SK-MEL-5 (cell line): ENCODE measurements at regions not wholly inside any gene's neighbourhood (a gene's known extent, or its start where the extent isn't known, plus 50 kb on each side); places are given as distances from the start of the nearest gene placed in this dataset.
"Not testable (repeated sequence)": the region's sequence is repeated elsewhere in the genome, so short reads cannot be mapped to it uniquely, and the experiment has no call there.

Experiments
- DNase-seq: peaks from one replicate; pipeline ENCODE4 v3.0.0-alpha.2; 2016; ENCODE audit warnings: low read depth, low spot score
- in situ Hi-C: cut with HindIII; loops from 2 replicates; pipeline ENCODE4 v1.10.0; 2016; ENCODE audit warnings: low sequenced_read_pairs, high pct_unique_total_duplicates, low pct_unique_long_range_greater_than_20kb

DNA sequence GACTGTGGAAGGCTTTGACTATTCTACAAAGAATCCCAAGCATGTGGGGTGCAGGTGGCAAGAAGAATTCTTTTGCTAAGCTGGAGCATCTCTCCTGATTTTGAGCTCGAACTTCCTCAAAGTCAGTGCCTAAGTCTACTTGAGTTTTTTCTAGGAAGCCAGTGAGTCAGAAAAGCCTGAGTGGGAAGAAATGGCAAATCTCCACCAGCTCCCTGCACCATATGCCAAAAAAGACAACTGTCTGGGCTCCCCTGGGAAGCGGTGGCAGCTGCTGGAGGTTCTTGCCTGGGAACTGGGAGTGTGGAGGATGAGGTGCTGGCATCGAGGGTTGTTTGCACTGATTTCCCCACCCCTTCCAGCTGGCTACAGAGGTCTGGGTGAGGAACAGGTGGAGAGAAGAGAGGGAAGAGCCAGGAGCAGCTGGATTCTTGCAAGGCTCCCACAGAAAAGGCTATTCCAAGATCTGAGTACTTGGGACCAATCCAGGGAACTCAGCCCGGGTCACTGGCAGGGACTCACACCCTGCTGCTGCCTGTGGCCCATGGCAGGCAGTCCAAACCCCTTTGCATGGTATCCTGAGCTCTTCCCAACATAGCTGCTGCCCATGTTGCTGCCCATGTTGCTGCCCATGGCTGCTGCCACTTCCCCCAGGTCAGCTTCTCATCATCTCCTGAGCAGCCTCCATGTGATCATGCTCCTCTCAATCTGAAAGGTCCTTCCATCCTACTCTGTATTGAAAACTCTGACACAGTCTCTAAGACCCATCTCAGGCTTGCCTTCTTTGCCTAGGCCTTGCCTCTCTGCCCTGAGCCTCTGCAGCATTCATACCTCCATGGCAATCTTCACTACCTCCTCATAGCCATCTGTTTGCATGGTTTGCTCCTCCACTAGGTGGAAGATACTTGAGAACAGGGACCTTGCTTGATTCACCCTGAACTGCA lies 128.3 kb upstream of the SPATS2L start:
- in situ Hi-C loops = no loop called here
- no peak for DNase-seq

GRCh38 chr2:200179151-200179550 lies 127.3 kb upstream of the SPATS2L start:
- in situ Hi-C loops = no loop called here
- no peak for DNase-seq

GRCh38 chr2:200180943-200181342 lies 125.5 kb upstream of the SPATS2L start:
- in situ Hi-C loops = no loop called here
- DNase-seq = no peak

DNA sequence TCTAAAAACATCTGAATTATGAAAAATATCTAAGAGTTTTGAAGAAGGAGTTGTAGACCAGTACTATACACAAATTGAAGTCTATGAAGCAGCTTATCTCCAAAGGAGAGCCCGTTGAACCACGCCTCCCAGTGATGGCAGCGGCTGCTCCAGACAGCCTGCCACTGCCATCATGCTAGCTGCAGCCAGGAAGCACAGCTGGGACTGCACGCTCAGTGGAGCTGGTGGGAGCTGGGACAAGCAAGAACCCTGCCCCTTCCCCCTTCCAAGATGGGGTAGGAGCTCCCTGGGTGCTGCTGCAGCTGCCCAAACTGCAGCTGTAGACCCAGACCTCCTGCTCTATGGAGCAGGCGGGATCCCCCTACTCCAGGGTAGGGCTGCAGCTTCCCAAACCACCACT lies 124.7 kb upstream of the SPATS2L start:
- in situ Hi-C loops = no loop called here
- DNase-seq = no peak

GRCh38 chr2:200184748-200185627 lies 121.5 kb upstream of the SPATS2L start:
- DNase-seq = no peak
- in situ Hi-C loops = no loop called here

DNA sequence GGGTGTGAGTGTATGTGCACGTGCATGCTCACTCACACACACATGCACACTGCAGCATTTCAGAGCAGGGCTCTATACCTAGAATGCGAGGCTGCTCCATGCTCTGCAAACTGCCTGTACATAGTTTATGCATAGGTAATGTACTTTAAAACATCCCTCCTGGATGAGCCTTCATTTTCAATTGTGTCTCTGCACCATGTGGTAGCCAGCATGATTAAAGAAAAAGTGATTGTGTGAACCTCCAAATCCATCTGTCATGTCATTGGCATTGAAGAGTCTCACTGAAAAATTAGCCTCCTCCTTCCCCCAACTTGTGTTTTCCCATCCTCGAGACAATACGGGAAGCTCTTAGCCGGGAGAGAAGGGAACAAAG lies 120.9 kb upstream of the SPATS2L start:
- in situ Hi-C loops = no loop called here

GRCh38 chr2:200186002-200186401 lies 120.5 kb upstream of the SPATS2L start:
- no peak for DNase-seq
- in situ Hi-C loops = no loop called here

More for the DNA sequence above, 120.9 kb upstream of the SPATS2L start:
- DNase-seq = no peak

GRCh38 chr2:200188876-200189275 lies 117.6 kb upstream of the SPATS2L start:
- DNase-seq = no peak
- in situ Hi-C loops = no loop called here

- DNase-seq = peak; percentile 94
- in situ Hi-C loops = no loop called here
These were observed 116.5 kb upstream of the SPATS2L start for GRCh38 chr2:200189964-200190363.

GRCh38 chr2:200193331-200193730 lies 113.2 kb upstream of the SPATS2L start:
- no peak for DNase-seq
- in situ Hi-C loops = no loop called here

- no peak for DNase-seq
- in situ Hi-C loops = no loop called here
These were observed 112.7 kb upstream of the SPATS2L start for GRCh38 chr2:200193791-200194190.

DNA sequence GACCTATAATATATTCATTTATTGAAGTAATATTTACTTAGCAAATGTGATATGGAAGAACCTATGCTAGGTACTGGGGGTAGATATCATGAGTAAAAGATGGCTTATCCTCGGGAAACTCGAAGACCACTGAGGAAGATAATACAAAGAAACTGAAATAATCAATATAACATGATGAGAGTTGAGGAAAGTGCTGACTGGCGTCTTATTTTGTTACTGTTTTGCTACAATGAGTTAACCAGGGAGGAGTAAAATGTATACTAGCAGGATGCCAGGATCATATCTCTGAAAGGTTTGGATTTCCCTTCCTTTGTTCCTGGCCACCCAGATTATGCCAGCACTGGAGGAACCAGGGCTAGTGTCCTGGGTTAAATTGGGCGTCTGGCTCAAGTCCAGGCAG lies 111.7 kb upstream of the SPATS2L start:
- in situ Hi-C loops = no loop called here
- no peak for DNase-seq

DNA sequence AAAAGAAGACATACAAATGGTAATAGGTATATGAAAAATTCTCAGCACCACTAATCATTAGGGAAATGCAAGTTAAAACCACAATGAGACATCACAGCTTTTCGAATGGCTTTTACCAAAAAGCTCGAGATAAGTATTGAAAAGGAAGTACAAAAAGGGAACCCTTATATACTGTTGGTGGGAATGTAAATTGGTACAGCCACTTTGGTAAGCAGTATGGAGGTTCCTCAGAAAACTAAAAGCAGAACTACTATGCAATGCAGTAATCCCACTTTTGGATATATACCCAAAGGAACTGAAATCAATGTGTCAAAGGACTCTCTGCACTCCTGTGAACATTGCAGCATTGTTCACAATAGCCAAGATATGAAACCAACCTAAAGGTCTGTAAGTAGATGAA lies 107.5 kb upstream of the SPATS2L start:
- no peak for DNase-seq
- in situ Hi-C loops = no loop called here

DNA sequence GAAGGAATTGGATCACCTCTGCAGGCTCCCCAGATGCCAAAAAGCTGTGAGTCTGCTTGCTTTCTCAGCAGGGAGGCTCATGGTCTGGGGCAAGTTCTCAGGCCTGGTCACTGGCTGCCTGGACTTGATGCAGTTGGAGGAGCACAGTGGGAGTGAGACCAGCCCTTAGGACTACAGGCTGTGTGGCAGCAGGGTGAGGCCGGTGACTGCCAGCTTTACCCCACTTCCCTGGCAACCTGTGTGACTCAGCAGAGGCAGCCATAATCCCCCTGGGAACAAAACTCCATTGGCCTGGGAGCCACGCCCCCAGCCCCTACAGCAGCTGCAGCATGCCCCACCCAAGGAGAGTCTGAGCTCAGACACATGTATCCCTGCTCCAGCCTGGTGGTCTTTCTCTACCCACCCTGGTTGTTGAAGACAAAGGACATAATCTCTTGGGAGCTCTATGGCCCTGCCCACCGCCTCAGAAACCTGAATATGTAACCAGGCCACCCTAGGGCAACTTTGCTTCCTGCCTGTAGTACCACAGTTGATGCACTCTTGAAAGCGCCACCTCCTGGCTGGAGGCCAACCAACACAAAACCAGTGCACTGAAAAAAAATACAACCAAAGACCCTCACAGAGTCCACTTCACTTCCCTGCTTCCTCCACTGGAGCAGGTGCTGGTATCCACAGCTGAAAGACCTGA lies 106.8 kb upstream of the SPATS2L start:
- DNase-seq = peak; percentile 26
- in situ Hi-C loops = no loop called here

DNA sequence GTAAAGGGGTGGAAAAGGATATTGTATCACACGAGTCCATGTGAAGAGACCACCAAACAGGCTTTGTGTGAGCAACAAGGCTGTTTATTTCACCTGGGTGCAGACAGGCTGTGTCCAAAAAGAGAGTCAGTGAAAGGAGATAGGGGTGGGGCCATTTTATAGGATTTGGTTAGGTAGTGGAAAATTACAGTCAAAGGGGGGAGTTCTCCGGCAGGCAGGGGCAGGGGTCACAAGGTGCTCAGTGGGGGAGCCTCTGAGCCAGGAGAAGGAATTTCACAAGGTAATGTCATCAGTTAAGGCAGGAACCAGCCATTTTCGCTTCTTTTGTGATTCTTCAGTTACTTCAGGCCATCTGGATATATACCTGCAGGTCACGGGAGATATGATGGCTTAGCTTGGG lies 104.7 kb upstream of the SPATS2L start:
- DNase-seq, in situ Hi-C loops: not testable (repeated sequence)

- no peak for DNase-seq
- in situ Hi-C loops = no loop called here
These were observed 103.1 kb upstream of the SPATS2L start for GRCh38 chr2:200203381-200203827.

GRCh38 chr2:200208041-200208440 lies 98.5 kb upstream of the SPATS2L start:
- in situ Hi-C loops = no loop called here
- no peak for DNase-seq

DNA sequence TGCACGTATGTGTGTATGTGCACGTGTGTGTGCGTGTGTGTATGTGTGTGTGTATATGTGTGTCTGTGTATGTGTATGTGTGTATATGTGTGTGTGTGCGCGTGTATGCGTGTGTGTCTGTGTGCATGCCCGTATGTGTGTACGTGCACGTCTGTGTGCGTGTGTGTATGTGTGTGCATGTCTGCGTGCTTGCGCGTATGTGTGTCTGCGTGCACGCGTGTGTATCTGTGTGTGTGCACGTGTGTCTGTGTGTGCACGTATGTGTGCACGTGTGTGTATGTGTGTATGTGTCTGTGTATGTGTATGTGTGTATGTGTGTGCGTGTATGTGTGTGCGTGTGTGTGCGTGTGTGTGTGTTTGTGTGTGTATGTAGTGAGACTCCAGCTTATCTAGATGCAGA lies 97.5 kb upstream of the SPATS2L start:
- DNase-seq = no peak
- in situ Hi-C loops = no loop called here
